ENCODE measurements at regions not wholly inside any gene's neighbourhood (a gene's known extent, or its start where the extent isn't known, plus 50 kb on each side); places are given as distances from the start of the nearest gene placed in this dataset.
"Not testable (repeated sequence)": the region's sequence is repeated elsewhere in the genome, so short reads cannot be mapped to it uniquely, and the experiment has no call there.

DNA sequence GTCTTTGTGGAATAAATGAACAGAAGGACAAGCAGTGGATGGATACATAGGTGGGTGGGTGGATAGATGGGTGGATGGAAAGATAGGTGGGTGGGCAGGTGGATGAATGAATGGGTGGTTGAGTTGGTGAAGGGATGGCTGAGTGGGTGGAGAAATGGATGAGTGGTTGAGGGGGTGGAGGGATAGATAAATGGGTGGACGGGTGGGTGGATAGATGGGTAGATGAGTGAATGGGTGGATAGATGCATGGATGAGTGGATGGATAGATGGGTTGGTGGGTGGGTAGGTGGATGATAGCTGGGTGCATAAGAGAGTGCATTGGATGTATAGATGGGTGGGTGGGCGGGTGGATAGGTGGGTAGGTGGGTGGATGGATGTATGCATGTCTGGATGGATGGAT, 63.5 kb downstream of the UNC93B1 start:
- WGBS, 2 donors: 86 to 89% methylated on average over 2 of the region's 2 CpGs
- H3K27ac ChIP-seq; H3K36me3 ChIP-seq; ATAC-seq (ENCODE audit: low FRiP score in 2 of 2); H3K9me3 ChIP-seq; H3K4me1 ChIP-seq; H3K27me3 ChIP-seq; DNase-seq; H3K4me3 ChIP-seq: not testable (repeated sequence)

DNA sequence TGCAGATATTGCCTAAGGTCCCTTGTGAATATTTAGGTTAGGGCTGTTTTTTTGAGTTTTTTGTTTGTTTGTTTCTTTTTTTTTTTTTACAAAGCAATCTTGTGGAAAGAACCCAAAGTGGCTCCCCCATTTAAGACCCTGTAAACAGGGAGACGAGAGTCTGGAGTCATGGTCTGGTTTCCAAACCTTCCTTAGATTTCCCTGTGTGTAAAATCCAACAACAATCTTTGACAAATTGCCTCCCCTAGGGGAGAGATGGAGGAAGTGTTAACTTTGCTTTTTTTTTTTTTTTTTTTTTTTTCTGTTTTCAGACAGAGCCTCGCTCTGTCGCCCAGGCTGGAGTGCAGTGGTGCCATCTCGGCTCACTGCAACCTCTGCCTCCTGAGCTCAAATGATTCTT, 64.9 kb downstream of the UNC93B1 start:
- not testable (repeated sequence) for H3K27me3 ChIP-seq; H3K36me3 ChIP-seq; H3K27ac ChIP-seq; H3K4me1 ChIP-seq; H3K4me3 ChIP-seq; DNase-seq; H3K9me3 ChIP-seq; ATAC-seq (ENCODE audit: low FRiP score in 2 of 2)
- WGBS, 2 donors: 13 to 25% methylated on average over 1 of the region's 4 CpGs

DNA sequence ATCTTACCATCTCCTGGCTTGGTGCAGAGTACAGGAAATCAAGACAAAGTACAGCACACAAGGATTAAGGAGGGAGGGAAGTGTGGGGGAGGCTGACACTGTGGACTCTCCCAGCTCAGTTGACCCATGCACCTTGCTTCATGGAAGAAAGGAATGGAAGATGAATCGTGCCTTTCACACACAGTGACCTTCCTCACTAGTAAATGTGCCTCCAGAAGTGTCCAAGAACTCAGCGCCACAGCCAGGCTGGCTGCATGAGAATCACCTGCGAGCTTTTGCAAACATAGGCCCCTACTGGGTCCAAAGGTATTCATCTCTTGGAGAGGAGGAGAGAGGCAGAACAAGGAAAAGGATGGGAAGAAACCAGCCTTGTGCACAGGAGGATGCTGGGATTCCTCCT, 65.5 kb downstream of the UNC93B1 start:
- ATAC-seq (ENCODE audit: low FRiP score in 2 of 2); H3K27ac ChIP-seq; H3K4me3 ChIP-seq; H3K4me1 ChIP-seq; DNase-seq; H3K36me3 ChIP-seq; H3K9me3 ChIP-seq; H3K27me3 ChIP-seq: not testable (repeated sequence)
- 80 to 82% methylated on average over 3 of the region's 3 CpGs for WGBS, 2 donors

DNA sequence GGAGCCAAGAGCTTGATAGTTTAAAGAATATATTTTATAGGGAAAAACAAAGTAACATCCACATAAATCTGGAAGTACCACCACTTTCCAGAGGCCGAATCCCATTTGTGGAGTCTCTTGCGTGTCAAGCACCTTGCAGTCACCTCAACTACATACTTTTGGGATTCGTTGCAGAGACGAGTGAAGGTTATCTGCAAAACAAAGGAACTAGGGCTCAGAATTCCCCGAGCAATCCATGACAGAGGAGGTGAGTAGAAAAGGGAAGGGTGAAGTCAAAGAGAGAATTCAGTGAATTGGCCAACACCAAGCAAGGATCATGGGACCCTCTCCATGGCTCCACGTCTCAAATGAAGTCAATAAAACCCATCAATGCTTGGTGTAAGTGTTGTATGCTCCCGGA, 80.3 kb downstream of the UNC93B1 start:
- 69 to 91% methylated on average over 4 to 7 of the region's 7 CpGs for WGBS, 2 donors
- not testable (repeated sequence) for H3K27me3 ChIP-seq; ATAC-seq (ENCODE audit: low FRiP score in 2 of 2); DNase-seq; H3K36me3 ChIP-seq; H3K4me1 ChIP-seq; H3K27ac ChIP-seq; H3K4me3 ChIP-seq; H3K9me3 ChIP-seq

DNA sequence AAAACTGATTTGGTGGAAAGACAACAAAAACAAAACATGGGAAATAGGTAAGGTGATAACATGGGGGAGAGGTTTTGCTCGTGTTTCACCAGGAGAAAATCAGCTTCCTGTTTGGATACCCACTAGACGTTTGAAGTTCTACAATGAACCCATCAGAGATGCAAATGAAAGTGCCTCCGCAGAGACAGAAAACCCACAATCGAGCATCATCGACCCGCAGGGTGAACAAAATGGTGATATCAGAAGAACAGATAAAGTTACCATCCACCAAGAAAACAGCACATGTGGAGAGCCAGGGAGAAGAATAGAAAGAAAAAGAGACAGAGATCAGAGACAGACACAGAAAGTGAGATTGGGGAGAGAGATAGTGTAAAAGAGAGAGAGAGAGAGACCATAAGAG, 83.4 kb downstream of the UNC93B1 start:
- not testable (repeated sequence) for H3K4me1 ChIP-seq; DNase-seq; H3K27me3 ChIP-seq; H3K9me3 ChIP-seq; ATAC-seq (ENCODE audit: low FRiP score in 2 of 2); H3K4me3 ChIP-seq; H3K36me3 ChIP-seq; H3K27ac ChIP-seq
- 57 to 63% methylated on average over 6 of the region's 6 CpGs for WGBS, 2 donors

DNA sequence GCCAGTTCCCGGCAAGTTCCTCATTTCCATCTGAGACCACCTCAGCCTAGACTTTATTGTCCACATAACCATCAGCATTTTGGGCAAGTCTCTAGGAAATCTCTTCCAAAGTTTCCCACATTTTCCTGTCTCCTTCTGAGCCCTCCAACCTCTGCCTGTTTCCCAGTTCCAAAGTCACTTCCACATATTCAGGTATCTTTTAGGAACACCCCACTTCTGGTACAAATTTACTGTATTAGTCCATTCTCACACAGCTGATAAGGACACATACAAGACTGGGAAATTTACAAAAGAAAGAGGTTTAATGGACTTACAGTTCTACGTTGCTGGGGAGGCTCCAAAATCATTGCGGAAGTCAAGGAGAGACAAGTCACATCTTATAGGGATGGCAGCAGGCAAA, 91.7 kb downstream of the UNC93B1 start:
- not testable (repeated sequence) for DNase-seq; H3K4me1 ChIP-seq; H3K9me3 ChIP-seq; ATAC-seq (ENCODE audit: low FRiP score in 2 of 2); H3K4me3 ChIP-seq; H3K36me3 ChIP-seq; H3K27ac ChIP-seq; H3K27me3 ChIP-seq
- WGBS, 2 donors: 94 to 98% methylated on average over 3 of the region's 3 CpGs

DNA sequence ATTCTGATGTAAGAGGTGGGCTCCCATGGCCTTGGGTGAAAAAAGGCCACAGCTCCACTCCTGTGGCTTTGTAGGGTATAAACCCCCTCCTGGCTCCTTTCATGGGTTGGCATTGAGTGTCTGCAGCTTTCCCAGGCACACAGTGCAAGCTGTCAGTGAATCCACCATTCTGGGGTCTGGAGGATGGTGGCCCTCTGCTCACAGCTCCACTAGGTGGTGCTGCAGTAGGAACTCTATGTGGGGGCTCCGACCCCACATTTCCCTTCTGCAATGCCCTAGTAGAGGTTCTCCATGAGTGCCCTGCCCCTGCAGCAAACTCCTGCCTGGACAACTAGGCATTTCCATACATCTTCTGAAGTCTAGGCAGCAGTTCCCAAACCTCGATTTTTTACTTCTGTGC, 92.7 kb downstream of the UNC93B1 start:
- not testable (repeated sequence) for ATAC-seq (ENCODE audit: low FRiP score in 2 of 2); H3K27me3 ChIP-seq; DNase-seq; H3K4me3 ChIP-seq; H3K9me3 ChIP-seq; H3K36me3 ChIP-seq; H3K4me1 ChIP-seq; H3K27ac ChIP-seq
- WGBS, 2 donors: 57 to 67% methylated on average over 2 of the region's 2 CpGs

DNA sequence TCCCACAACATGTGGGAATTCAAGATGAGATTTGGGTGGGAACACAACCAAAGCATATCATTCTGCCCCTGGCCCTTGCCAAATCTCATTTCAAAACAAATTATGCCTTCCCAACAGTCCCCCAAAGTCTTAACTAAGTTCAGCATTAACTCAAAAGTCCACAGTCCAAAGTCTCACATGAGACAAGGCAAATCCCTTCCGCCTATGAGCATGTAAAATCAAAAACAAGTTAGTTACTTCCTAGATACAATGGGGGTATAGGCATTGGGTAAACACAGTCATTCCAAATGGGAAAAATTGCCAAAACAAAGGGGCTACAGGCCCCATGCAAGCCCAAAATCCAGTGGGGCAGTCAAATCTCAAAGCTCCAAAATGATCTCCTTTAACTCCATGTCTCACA, 93.1 kb downstream of the UNC93B1 start:
- 91 to 97% methylated on average over 1 of the region's 1 CpG for WGBS, 2 donors
- H3K36me3 ChIP-seq; ATAC-seq (ENCODE audit: low FRiP score in 2 of 2); H3K4me3 ChIP-seq; H3K9me3 ChIP-seq; H3K4me1 ChIP-seq; H3K27ac ChIP-seq; H3K27me3 ChIP-seq; DNase-seq: not testable (repeated sequence)

DNA sequence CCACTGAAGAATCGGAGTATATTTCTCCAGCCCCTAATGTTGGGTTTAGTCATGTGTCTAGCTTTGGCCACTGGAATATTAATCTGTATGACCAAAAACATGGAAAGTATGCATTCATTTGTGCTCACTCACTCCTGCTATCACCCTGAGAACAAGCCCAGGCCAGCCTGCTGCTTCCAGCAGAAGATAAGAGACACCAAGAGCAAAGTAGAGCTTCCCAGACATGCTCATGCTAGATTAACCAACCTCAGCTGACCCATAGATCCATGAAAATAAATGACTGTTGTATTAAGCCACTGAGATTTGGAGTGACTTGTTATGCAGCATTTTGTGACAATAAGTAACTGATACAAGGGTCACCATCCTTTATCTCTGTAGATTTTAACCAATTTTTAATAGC, 96.9 kb downstream of the UNC93B1 start:
- ATAC-seq (ENCODE audit: low FRiP score in 2 of 2); H3K4me1 ChIP-seq; H3K9me3 ChIP-seq; H3K36me3 ChIP-seq; H3K27ac ChIP-seq; DNase-seq; H3K4me3 ChIP-seq; H3K27me3 ChIP-seq: not testable (repeated sequence)
- 9 to 100% methylated on average over 1 of the region's 1 CpG for WGBS, 2 donors

DNA sequence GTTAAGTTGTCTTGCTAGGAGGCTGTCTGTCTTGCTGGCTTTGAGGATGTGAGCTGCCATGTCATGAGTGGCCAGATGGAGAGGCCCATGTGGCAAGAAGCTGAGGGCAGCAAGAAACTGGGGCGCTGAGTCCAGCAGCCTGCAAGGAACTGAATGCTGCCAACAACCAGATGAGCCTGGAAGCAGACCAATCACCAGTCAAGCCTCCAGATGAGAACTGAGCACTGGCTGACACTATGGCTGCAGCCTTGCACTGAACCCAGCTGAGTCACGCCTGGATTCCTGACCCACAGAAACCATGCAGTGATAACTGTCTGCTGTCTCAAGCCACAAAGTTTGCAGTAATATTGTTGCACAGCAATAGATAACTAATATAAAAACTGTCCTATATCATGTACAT, 104.4 kb downstream of the UNC93B1 start:
- WGBS, 2 donors: 35 to 57% methylated on average over 1 to 2 of the region's 2 CpGs
- not testable (repeated sequence) for DNase-seq; ATAC-seq (ENCODE audit: low FRiP score in 2 of 2); H3K4me3 ChIP-seq; H3K27me3 ChIP-seq; H3K9me3 ChIP-seq; H3K36me3 ChIP-seq; H3K4me1 ChIP-seq; H3K27ac ChIP-seq

DNA sequence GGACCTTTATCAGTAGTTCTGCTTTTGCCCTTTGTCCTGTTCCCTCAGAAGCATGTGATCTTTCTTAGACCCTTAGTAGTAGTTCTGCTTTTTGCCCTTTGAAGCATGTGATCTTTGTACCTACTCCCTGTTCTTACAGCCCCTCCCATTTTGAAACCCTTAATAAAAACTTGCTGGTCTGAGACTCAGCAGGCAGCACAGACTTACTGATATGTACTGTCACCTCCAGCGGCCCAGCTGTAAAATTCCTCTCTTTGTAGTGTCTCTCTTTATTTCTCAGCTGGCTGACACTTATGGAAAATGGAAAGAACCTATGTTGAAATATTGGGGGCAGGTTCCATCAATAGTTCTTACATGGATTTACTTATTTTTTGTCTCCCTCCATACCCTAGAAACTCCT, 110.4 kb downstream of the UNC93B1 start:
- H3K36me3 ChIP-seq; H3K27me3 ChIP-seq; H3K4me1 ChIP-seq; ATAC-seq (ENCODE audit: low FRiP score in 2 of 2); H3K27ac ChIP-seq; H3K9me3 ChIP-seq; DNase-seq; H3K4me3 ChIP-seq: not testable (repeated sequence)
- 76 to 100% methylated on average over 1 of the region's 1 CpG for WGBS, 2 donors

DNA sequence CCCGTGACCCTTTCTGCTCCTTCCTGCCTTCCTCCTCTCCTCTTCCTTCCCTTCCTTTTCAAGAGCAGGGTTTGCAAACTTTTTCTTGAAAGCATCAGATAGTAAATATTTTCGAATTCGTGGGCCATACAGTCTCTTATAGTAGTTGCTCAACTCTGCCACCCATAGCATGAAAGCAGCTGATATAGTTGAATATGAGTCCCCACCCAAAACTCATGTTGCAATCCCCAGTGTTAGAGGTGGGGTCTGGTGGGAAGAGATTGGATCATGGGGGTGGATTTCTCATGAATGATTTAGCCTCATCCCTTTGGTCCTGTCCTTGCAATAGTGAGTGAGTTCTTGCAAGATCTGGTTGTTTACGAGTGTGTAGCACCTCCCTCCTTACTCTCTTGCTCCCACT, 114.3 kb downstream of the UNC93B1 start:
- not testable (repeated sequence) for H3K4me3 ChIP-seq; H3K27ac ChIP-seq; H3K36me3 ChIP-seq; DNase-seq; ATAC-seq (ENCODE audit: low FRiP score in 2 of 2); H3K27me3 ChIP-seq; H3K4me1 ChIP-seq; H3K9me3 ChIP-seq
- 63 to 76% methylated on average over 3 to 4 of the region's 4 CpGs for WGBS, 2 donors

DNA sequence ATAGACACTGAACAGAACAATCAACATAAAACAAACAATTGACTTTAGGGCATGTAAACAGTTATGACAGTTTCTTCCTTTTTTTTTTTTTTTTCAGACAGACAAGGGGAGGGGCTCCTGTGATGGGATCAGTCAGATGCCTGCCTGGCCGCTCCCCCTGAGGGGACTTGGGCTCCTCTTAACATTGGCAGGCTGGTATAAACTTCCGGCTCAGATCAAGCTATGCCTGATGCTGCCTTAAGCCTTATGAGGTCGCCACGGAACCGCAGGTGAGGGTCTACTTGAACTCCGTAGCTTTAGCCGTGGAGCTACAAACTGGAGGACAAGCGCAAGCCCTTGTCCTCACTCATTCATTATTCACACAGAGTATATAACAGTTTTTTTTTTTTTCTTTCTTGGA, 115.8 kb downstream of the UNC93B1 start:
- WGBS, 2 donors: 58 to 65% methylated on average over 8 of the region's 8 CpGs
- not testable (repeated sequence) for DNase-seq; ATAC-seq (ENCODE audit: low FRiP score in 2 of 2); H3K9me3 ChIP-seq; H3K27me3 ChIP-seq; H3K27ac ChIP-seq; H3K4me1 ChIP-seq; H3K36me3 ChIP-seq; H3K4me3 ChIP-seq

DNA sequence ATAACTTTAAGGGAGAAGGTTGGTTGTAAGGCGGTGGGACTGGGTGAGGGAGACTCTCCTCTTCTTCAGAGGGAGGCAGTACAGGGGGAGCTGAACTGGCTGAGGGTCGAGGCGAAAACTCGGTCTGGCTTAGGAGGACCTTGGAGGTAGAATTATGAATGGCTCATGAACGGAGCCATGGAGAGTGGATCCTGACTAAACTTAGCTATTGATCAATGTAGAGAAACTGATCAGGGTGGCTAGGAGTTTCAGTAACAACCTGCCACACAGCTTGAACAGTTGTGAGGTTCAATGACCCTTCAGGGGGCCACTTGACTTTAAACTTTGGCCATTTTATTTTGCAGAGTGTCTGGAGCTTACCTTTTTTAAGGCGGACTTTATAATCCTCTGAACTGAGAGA, 117.2 kb downstream of the UNC93B1 start:
- whole genome bisulfite sequencing, 2 donors: 94 to 95% methylated on average over 5 of the region's 6 CpGs
- H3K4me1 ChIP-seq; H3K36me3 ChIP-seq; H3K27ac ChIP-seq; H3K4me3 ChIP-seq; DNase-seq; H3K27me3 ChIP-seq; ATAC-seq (ENCODE audit: low FRiP score in 2 of 2); H3K9me3 ChIP-seq: not testable (repeated sequence)
